Gastroesophageal sphincter (tissue), 4 donors: ENCODE measurements at regions not wholly inside any gene's neighbourhood (a gene's known extent, or its start where the extent isn't known, plus 50 kb on each side); places are given as distances from the start of the nearest gene placed in this dataset.

Experiments used
- ATAC-seq: fragments of 150-250 bp; one replicate; pipeline ENCODE4 v1.9.1; 2016; ENCODE audit warnings: mild to moderate bottlenecking, moderate library complexity
- H3K27ac ChIP-seq, 4 donors: fragments of 200-600 bp; sonication (generic) in 3 of 4; 1 replicate in 3 of 4; 2 replicates in 1 of 4; pipeline ENCODE4 v1.5.1; 2016 to 2019
- H3K27me3 ChIP-seq: fragments of 200-600 bp; sonication (generic); one replicate; pipeline ENCODE4 v1.5.1; 2019
- H3K36me3 ChIP-seq, 2 donors: fragments of 200-600 bp; sonication (generic); one replicate each; pipeline ENCODE4 v1.5.1; 2019; ENCODE audit warnings: control low read depth in 1 of 2
- H3K4me1 ChIP-seq, 3 donors: fragments of 200-600 bp; sonication (generic); 1 replicate in 2 of 3; 2 replicates in 1 of 3; pipeline ENCODE4 v1.5.1; 2016 to 2019; ENCODE audit warnings: control low read depth in 2 of 3
- H3K4me3 ChIP-seq, 2 donors: fragments of 200-600 bp; sonication (generic); one replicate each; pipeline ENCODE4 v1.5.1; 2019; ENCODE audit warnings: mild to moderate bottlenecking in 1 of 2, moderate library complexity in 1 of 2
- H3K9me3 ChIP-seq, 3 donors: fragments of 200-600 bp; sonication (generic); one replicate each; pipeline ENCODE4 v1.5.1; 2017 to 2019; ENCODE audit warnings: control low read depth in 2 of 3
- CTCF ChIP-seq, 4 experiments: fragments of 200-600 bp in 2 of 4; fragments of 450-650 bp in 2 of 4; sonication (generic) in 1 of 4; IDR thresholded peaks; one replicate each; pipeline ENCODE4 v1.5.1; 2017 to 2019; ENCODE audit warnings: antibody characterized with exemption in 4 of 4, mild to moderate bottlenecking in 2 of 4, moderate library complexity in 2 of 4
- EP300 ChIP-seq: sonication (generic); formaldehyde crosslinking; IDR thresholded peaks from one replicate; pipeline ENCODE4 v1.6.1; 2017; ENCODE audit warnings: antibody characterized with exemption, mild to moderate bottlenecking
- POLR2A ChIP-seq, 2 donors: fragments of 450-650 bp; IDR thresholded peaks; one replicate each; pipeline ENCODE4 v1.6.1; 2017; ENCODE audit warnings: antibody characterized with exemption in 2 of 2, mild to moderate bottlenecking in 2 of 2, moderate library complexity in 1 of 2
- POLR2AphosphoS5 ChIP-seq: sonication (generic); formaldehyde crosslinking; IDR thresholded peaks from one replicate; pipeline ENCODE4 v1.6.1; 2017; ENCODE audit warnings: antibody characterized with exemption
- WGBS, 2 donors: methylation state at CpG; one replicate each; pipeline ENCODE4 v1.1.5; 2018; ENCODE audit warnings: low coverage in 1 of 2; 5-methylcytosine and 5-hydroxymethylcytosine counted together

- Histone ChIP-seq H3K36me3 (no peaks in the 10 kb centered on the region), H3K27me3 (peaks cover 4% of the 10 kb centered on the region), H3K27ac (no peak overlapping the region), H3K4me3 (no peak overlapping the region), H3K9me3 (peaks cover 0 to 35% (median 0%) of the 10 kb centered on the region in 3 donors), H3K4me1 (no peaks in the 10 kb centered on the region)
- ATAC-seq, result no peak
- 57 to 67% methylated on average over 1 to 4 of the region's 6 CpGs for WGBS, 2 donors
- no peak for TF ChIP-seq EP300
- no peak for TF ChIP-seq CTCF (IDR thresholded peaks at IDR 0.05)
Measured at GRCh38 chr10:130388746-130389145, 252.6 kb downstream of the GLRX3 start.

DNA sequence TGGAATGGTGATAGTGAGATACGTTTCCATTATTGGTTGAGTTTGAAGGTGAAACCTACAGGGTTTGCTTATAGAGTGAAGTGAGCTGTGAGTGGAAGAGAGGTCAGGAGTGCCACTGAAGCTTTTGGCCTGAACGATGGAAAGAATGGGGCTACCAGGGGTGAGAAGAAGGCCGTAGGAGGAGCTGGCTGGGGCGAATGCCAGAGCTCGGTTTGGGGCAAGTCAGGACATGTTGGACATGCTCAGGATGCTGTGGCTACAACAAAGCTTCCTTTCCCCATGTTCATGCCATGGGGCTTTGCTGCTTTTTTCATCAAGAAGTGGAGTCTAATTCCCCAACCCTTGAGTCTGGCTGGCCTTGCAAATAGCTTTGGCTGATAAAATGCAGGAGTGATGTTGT lies 253.7 kb downstream of the GLRX3 start:
- H3K27ac ChIP-seq, result no peak overlapping the region
- no peak for TF ChIP-seq EP300
- no peak for TF ChIP-seq CTCF (IDR thresholded peaks at IDR 0.05)
- TF ChIP-seq POLR2A (IDR thresholded peaks at IDR 0.05), result no peak
- TF ChIP-seq POLR2AphosphoS5, result no peak
- H3K4me3 ChIP-seq, result no peak overlapping the region
- no peaks in the 10 kb centered on the region for H3K4me1 ChIP-seq
- ATAC-seq, result no peak
- H3K27me3 ChIP-seq, result peaks cover 4% of the 10 kb centered on the region
- WGBS, 2 donors, result 58 to 71% methylated on average over 2 to 5 of the region's 5 CpGs
- no peaks in the 10 kb centered on the region for H3K36me3 ChIP-seq
- peaks cover 0 to 45% (median 0%) of the 10 kb centered on the region in 3 donors for H3K9me3 ChIP-seq

- peaks cover 4% of the 10 kb centered on the region for H3K27me3 ChIP-seq
- no peak for ATAC-seq
- TF ChIP-seq POLR2A (IDR thresholded peaks at IDR 0.05) (no peak), EP300 (no peak), POLR2AphosphoS5 (no peak), CTCF (IDR thresholded peaks at IDR 0.05) (no peak)
- peaks cover 0 to 66% (median 0%) of the 10 kb centered on the region in 3 donors for H3K9me3 ChIP-seq
- no peaks in the 10 kb centered on the region for H3K4me1 ChIP-seq
- H3K4me3 ChIP-seq, result no peak overlapping the region
- H3K36me3 ChIP-seq, result no peaks in the 10 kb centered on the region
- no peak overlapping the region for H3K27ac ChIP-seq
- 81% methylated on average over 6 of the region's 10 CpGs; no CpG with 5 or more reads in 1 of the 2 donors for WGBS, 2 donors
Measured at GRCh38 chr10:130392031-130392430, 255.8 kb downstream of the GLRX3 start.

DNA sequence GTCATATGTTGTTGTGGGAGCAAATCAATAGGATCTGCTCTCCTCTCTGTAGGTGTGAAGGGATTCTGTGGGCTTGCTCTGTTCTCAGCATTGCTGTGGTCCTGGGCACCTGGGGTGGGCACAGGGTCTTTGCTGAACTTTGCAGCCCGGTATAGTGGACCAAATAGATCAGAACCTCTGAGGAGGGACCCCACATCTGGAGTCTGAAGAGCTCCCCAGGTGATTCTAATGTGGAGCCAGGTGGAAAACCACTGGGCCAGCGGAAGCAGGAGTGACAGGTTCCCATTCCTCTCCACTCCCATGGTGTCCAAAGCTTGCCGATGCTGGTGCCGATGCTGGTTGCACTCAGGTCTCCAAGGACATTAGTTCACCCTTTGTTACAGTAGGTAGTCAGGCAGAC lies 257.2 kb downstream of the GLRX3 start:
- ATAC-seq, result no peak
- no CpG with 5 or more reads among the region's 4 CpGs for WGBS, 2 donors
- Histone ChIP-seq H3K9me3 (peaks cover 0 to 57% (median 0%) of the 10 kb centered on the region in 3 donors), H3K36me3 (no peaks in the 10 kb centered on the region), H3K27ac (no peak overlapping the region), H3K4me1 (no peaks in the 10 kb centered on the region), H3K27me3 (peaks cover 4% of the 10 kb centered on the region), H3K4me3 (no peak overlapping the region)
- TF ChIP-seq POLR2A (IDR thresholded peaks at IDR 0.05) (no peak), CTCF (IDR thresholded peaks at IDR 0.05) (no peak), EP300 (no peak), POLR2AphosphoS5 (no peak)

DNA sequence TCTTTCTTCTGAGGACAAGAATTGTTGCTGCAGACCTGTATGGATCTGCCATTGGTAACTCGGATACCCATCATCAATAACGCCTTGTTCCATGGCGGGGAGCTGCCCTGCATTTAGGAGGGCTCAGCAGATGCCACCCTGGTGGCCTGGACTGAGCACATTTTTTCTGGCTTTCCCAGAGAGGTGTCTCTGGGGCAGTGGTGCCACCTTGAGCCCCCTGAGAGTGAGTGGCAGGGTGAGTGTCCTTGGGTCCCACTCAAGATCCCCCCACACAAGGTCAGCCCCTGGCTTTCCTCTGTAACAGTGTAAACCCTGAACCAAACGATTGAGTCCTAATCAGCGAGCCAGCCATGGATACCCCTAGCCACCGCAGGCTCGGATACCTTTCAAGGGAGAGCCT lies 258.6 kb downstream of the GLRX3 start:
- peaks cover 4% of the 10 kb centered on the region for H3K27me3 ChIP-seq
- no peaks in the 10 kb centered on the region for H3K36me3 ChIP-seq
- H3K4me1 ChIP-seq, result no peaks in the 10 kb centered on the region
- TF ChIP-seq POLR2AphosphoS5 (no peak), CTCF (IDR thresholded peaks at IDR 0.05) (no peak), EP300 (no peak), POLR2A (IDR thresholded peaks at IDR 0.05) (no peak)
- no peak for ATAC-seq
- H3K9me3 ChIP-seq, result peaks cover 0 to 52% (median 0%) of the 10 kb centered on the region in 3 donors
- WGBS, 2 donors, result 20 to 36% methylated on average over 1 to 2 of the region's 7 CpGs
- no peak overlapping the region for H3K4me3 ChIP-seq
- no peak overlapping the region for H3K27ac ChIP-seq
